ENCODE measurements at regions not wholly inside any gene's neighbourhood (a gene's known extent, or its start where the extent isn't known, plus 50 kb on each side); places are given as distances from the start of the nearest gene placed in this dataset.

GRCh38 chr14:30077946-30078345 is 150.3 kb upstream of the PRKD1 start:
- intact Hi-C loops (cut with DNase I, micrococcal nuclease): no loop called here
- peaks cover 7% of the 10 kb centered on the region for H3K9me3 Mint-ChIP-seq (ENCODE audit: low read depth)
- no peak overlapping the region for H3K27ac Mint-ChIP-seq
- H3K4me3 Mint-ChIP-seq: no peak overlapping the region
- POLR2A ChIA-PET: no interaction called here
- no peaks in the 10 kb centered on the region for H3K4me1 Mint-ChIP-seq
- DNase-seq: no peak
- H3K36me3 Mint-ChIP-seq (ENCODE audit: low read depth): no peaks in the 10 kb centered on the region
- CTCF ChIA-PET: no interaction called here
- no peaks in the 10 kb centered on the region for H3K27me3 Mint-ChIP-seq
- ATAC-seq: no peak

GRCh38 chr14:30078811-30079402 is 151.3 kb upstream of the PRKD1 start:
- intact Hi-C loops (cut with DNase I, micrococcal nuclease): no loop called here
- Mint-ChIP-seq H3K4me3 (no peak overlapping the region), H3K4me1 (no peaks in the 10 kb centered on the region), H3K27me3 (no peaks in the 10 kb centered on the region), H3K36me3 (ENCODE audit: low read depth) (no peaks in the 10 kb centered on the region), H3K9me3 (ENCODE audit: low read depth) (peaks cover 4% of the 10 kb centered on the region), H3K27ac (no peak overlapping the region)
- CTCF ChIA-PET: interaction anchor here (1.4 kb wide), 1 partner anchor 17 kb away, joined by 3 read pairs; no protein-coding TSS in a partner anchor
- POLR2A ChIA-PET: no interaction called here
- ATAC-seq (no peak), DNase-seq (no peak)

- DNase-seq (no peak), ATAC-seq (no peak)
- Mint-ChIP-seq H3K4me1 (no peaks in the 10 kb centered on the region), H3K4me3 (no peak overlapping the region), H3K27me3 (no peaks in the 10 kb centered on the region), H3K27ac (no peak overlapping the region), H3K36me3 (ENCODE audit: low read depth) (no peaks in the 10 kb centered on the region), H3K9me3 (ENCODE audit: low read depth) (peaks cover 6% of the 10 kb centered on the region)
- CTCF ChIA-PET: no interaction called here
- intact Hi-C loops (cut with DNase I, micrococcal nuclease): no loop called here
- POLR2A ChIA-PET: no interaction called here
These were observed 154.8 kb upstream of the PRKD1 start for GRCh38 chr14:30082486-30082885.

GRCh38 chr14:30084811-30085210 is 157.2 kb upstream of the PRKD1 start:
- DNase-seq: no peak
- ChIA-PET POLR2A (no interaction called here), CTCF (no interaction called here)
- intact Hi-C loops (cut with DNase I, micrococcal nuclease): no loop called here
- Mint-ChIP-seq H3K4me1 (no peaks in the 10 kb centered on the region), H3K4me3 (no peak overlapping the region), H3K27me3 (no peaks in the 10 kb centered on the region), H3K9me3 (ENCODE audit: low read depth) (peaks cover 20% of the 10 kb centered on the region), H3K27ac (no peak overlapping the region), H3K36me3 (ENCODE audit: low read depth) (no peaks in the 10 kb centered on the region)
- no peak for ATAC-seq

GRCh38 chr14:30085943-30086342 is 158.3 kb upstream of the PRKD1 start:
- Mint-ChIP-seq H3K4me3 (no peak overlapping the region), H3K27ac (no peak overlapping the region), H3K27me3 (no peaks in the 10 kb centered on the region), H3K36me3 (ENCODE audit: low read depth) (no peaks in the 10 kb centered on the region), H3K9me3 (ENCODE audit: low read depth) (peaks cover 22% of the 10 kb centered on the region), H3K4me1 (no peaks in the 10 kb centered on the region)
- ATAC-seq (no peak), DNase-seq (no peak)
- ChIA-PET CTCF (no interaction called here), POLR2A (no interaction called here)
- intact Hi-C loops (cut with DNase I, micrococcal nuclease): no loop called here

- H3K27me3 Mint-ChIP-seq: no peaks in the 10 kb centered on the region
- DNase-seq (no peak), ATAC-seq (no peak)
- no peak overlapping the region for H3K27ac Mint-ChIP-seq
- H3K9me3 Mint-ChIP-seq (ENCODE audit: low read depth): peaks cover 30% of the 10 kb centered on the region
- no peaks in the 10 kb centered on the region for H3K4me1 Mint-ChIP-seq
- intact Hi-C loops (cut with DNase I, micrococcal nuclease): no loop called here
- no peak overlapping the region for H3K4me3 Mint-ChIP-seq
- ChIA-PET POLR2A (no interaction called here), CTCF (no interaction called here)
- H3K36me3 Mint-ChIP-seq (ENCODE audit: low read depth): no peaks in the 10 kb centered on the region
These were observed 161.0 kb upstream of the PRKD1 start for GRCh38 chr14:30088620-30089019.

- no peaks in the 10 kb centered on the region for H3K27me3 Mint-ChIP-seq
- intact Hi-C loops (cut with DNase I, micrococcal nuclease): no loop called here
- DNase-seq (no peak), ATAC-seq (no peak)
- ChIA-PET CTCF (no interaction called here), POLR2A (no interaction called here)
- H3K4me3 Mint-ChIP-seq: no peak overlapping the region
- no peak overlapping the region for H3K27ac Mint-ChIP-seq
- H3K9me3 Mint-ChIP-seq (ENCODE audit: low read depth): peaks cover 10% of the 10 kb centered on the region
- no peaks in the 10 kb centered on the region for H3K36me3 Mint-ChIP-seq (ENCODE audit: low read depth)
- no peaks in the 10 kb centered on the region for H3K4me1 Mint-ChIP-seq
These were observed 181.5 kb upstream of the PRKD1 start for GRCh38 chr14:30108975-30109700.

GRCh38 chr14:30114051-30114450 is 186.4 kb upstream of the PRKD1 start:
- Mint-ChIP-seq H3K4me3 (no peak overlapping the region), H3K4me1 (no peaks in the 10 kb centered on the region), H3K36me3 (ENCODE audit: low read depth) (no peaks in the 10 kb centered on the region), H3K9me3 (ENCODE audit: low read depth) (peaks cover 3% of the 10 kb centered on the region), H3K27me3 (no peaks in the 10 kb centered on the region), H3K27ac (no peak overlapping the region)
- no peak for ATAC-seq
- ChIA-PET CTCF (no interaction called here), POLR2A (no interaction called here)
- no peak for DNase-seq
- intact Hi-C loops (cut with DNase I, micrococcal nuclease): no loop called here

GRCh38 chr14:30115756-30116155 is 188.1 kb upstream of the PRKD1 start:
- Mint-ChIP-seq H3K9me3 (ENCODE audit: low read depth) (peaks cover 3% of the 10 kb centered on the region), H3K4me1 (no peaks in the 10 kb centered on the region), H3K36me3 (ENCODE audit: low read depth) (no peaks in the 10 kb centered on the region), H3K27me3 (no peaks in the 10 kb centered on the region), H3K4me3 (no peak overlapping the region), H3K27ac (no peak overlapping the region)
- no peak for DNase-seq
- ATAC-seq: no peak
- CTCF ChIA-PET: no interaction called here
- POLR2A ChIA-PET: no interaction called here
- intact Hi-C loops (cut with DNase I, micrococcal nuclease): no loop called here

GRCh38 chr14:30118992-30119640 is 191.5 kb upstream of the PRKD1 start:
- POLR2A ChIA-PET: no interaction called here
- H3K4me3 Mint-ChIP-seq: no peak overlapping the region
- no peak overlapping the region for H3K27ac Mint-ChIP-seq
- H3K36me3 Mint-ChIP-seq (ENCODE audit: low read depth): no peaks in the 10 kb centered on the region
- intact Hi-C loops (cut with DNase I, micrococcal nuclease): no loop called here
- no peak for ATAC-seq
- DNase-seq: no peak
- no peaks in the 10 kb centered on the region for H3K9me3 Mint-ChIP-seq (ENCODE audit: low read depth)
- no peaks in the 10 kb centered on the region for H3K27me3 Mint-ChIP-seq
- CTCF ChIA-PET: no interaction called here
- no peaks in the 10 kb centered on the region for H3K4me1 Mint-ChIP-seq

GRCh38 chr14:30125322-30125979 is 197.8 kb upstream of the PRKD1 start:
- Mint-ChIP-seq H3K4me3 (no peak overlapping the region), H3K36me3 (ENCODE audit: low read depth) (no peaks in the 10 kb centered on the region), H3K27ac (no peak overlapping the region), H3K4me1 (no peaks in the 10 kb centered on the region), H3K9me3 (ENCODE audit: low read depth) (no peaks in the 10 kb centered on the region), H3K27me3 (no peaks in the 10 kb centered on the region)
- ChIA-PET CTCF (interaction anchor here (0.6 kb wide), 1 partner anchor 99 kb away, joined by 3 read pairs; no protein-coding TSS in a partner anchor), POLR2A (no interaction called here)
- intact Hi-C loops (cut with DNase I, micrococcal nuclease): no loop called here
- ATAC-seq (no peak), DNase-seq (no peak)

GRCh38 chr14:30129807-30130206 is 202.2 kb upstream of the PRKD1 start:
- DNase-seq (no peak), ATAC-seq (no peak)
- no peaks in the 10 kb centered on the region for H3K4me1 Mint-ChIP-seq
- POLR2A ChIA-PET: no interaction called here
- no peak overlapping the region for H3K27ac Mint-ChIP-seq
- intact Hi-C loops (cut with DNase I, micrococcal nuclease): no loop called here
- H3K4me3 Mint-ChIP-seq: no peak overlapping the region
- H3K9me3 Mint-ChIP-seq (ENCODE audit: low read depth): no peaks in the 10 kb centered on the region
- no peaks in the 10 kb centered on the region for H3K27me3 Mint-ChIP-seq
- CTCF ChIA-PET: interaction anchor here (2.4 kb wide), 1 partner anchor 9 kb away, joined by 8 read pairs; no protein-coding TSS in a partner anchor
- no peaks in the 10 kb centered on the region for H3K36me3 Mint-ChIP-seq (ENCODE audit: low read depth)

Data from activated CD4-positive, alpha-beta T cell treated with anti-CD3 and anti-CD28 coated beads for 36 hours (primary cell).